Mesothelial cell of epicardium (in vitro differentiated cells): ENCODE measurements at regions not wholly inside any gene's neighbourhood (a gene's known extent, or its start where the extent isn't known, plus 50 kb on each side); places are given as distances from the start of the nearest gene placed in this dataset.

ENCODE experiments used
- DNase-seq, 2 experiments: peaks; one replicate each; pipeline ENCODE4 v3.0.0; 2021; ENCODE audit warnings: low spot score in 2 of 2; ENCODE audit not compliant: unreplicated experiment in 2 of 2
- H3K27ac Mint-ChIP-seq: 2 replicates; pipeline ENCODE4 v1.8.0; 2021; ENCODE audit warnings: mixed read lengths
- H3K27me3 Mint-ChIP-seq: 2 replicates; pipeline ENCODE4 v1.8.0; 2021; ENCODE audit warnings: low read depth, mixed read lengths
- H3K36me3 Mint-ChIP-seq: 2 replicates; pipeline ENCODE4 v1.8.0; 2021; ENCODE audit warnings: mixed read lengths
- H3K4me1 Mint-ChIP-seq: 2 replicates; pipeline ENCODE4 v1.8.0; 2021; ENCODE audit warnings: mixed read lengths
- H3K4me3 Mint-ChIP-seq: 2 replicates; pipeline ENCODE4 v1.8.0; 2021; ENCODE audit warnings: mild to moderate bottlenecking, moderate library complexity, mixed read lengths
- H3K9me3 Mint-ChIP-seq: 2 replicates; pipeline ENCODE4 v1.8.0; 2021; ENCODE audit warnings: mixed read lengths
- TF ChIP-seq, protein P1 (sequence below): fragments of 200-600 bp; sonication (generic); IDR thresholded peaks from one replicate; pipeline ENCODE4 v1.5.0; 2021; ENCODE audit warnings: antibody characterized with exemption; ENCODE audit not compliant: unreplicated experiment

DNA sequence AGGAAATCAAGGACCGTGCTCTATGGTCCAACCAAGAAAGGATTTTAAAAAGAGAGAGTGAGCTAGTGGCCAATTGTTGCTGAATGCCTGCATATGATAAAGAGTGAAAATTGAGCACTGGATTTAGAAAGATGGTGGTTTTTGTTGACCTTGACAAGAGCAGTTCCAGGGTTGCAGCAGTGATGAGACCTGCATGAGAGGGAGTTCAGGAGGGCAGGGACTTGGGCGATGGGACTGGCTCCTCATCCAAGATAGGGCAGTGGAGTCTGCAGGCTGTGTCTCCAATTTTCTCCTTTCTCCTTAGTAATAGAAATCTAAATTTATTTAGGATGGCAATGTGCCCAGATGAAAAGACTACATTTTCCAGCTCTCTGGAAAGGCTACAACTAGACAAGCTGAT lies 94.0 kb upstream of the B3GAT1 start:
- peaks cover 7% of the 10 kb centered on the region for H3K4me1 Mint-ChIP-seq
- TF ChIP-seq, protein P1, sequence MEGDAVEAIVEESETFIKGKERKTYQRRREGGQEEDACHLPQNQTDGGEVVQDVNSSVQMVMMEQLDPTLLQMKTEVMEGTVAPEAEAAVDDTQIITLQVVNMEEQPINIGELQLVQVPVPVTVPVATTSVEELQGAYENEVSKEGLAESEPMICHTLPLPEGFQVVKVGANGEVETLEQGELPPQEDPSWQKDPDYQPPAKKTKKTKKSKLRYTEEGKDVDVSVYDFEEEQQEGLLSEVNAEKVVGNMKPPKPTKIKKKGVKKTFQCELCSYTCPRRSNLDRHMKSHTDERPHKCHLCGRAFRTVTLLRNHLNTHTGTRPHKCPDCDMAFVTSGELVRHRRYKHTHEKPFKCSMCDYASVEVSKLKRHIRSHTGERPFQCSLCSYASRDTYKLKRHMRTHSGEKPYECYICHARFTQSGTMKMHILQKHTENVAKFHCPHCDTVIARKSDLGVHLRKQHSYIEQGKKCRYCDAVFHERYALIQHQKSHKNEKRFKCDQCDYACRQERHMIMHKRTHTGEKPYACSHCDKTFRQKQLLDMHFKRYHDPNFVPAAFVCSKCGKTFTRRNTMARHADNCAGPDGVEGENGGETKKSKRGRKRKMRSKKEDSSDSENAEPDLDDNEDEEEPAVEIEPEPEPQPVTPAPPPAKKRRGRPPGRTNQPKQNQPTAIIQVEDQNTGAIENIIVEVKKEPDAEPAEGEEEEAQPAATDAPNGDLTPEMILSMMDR = no peak
- no peak for DNase-seq
- no peaks in the 10 kb centered on the region for H3K9me3 Mint-ChIP-seq
- H3K36me3 Mint-ChIP-seq = no peaks in the 10 kb centered on the region
- H3K27me3 Mint-ChIP-seq = peaks cover 25% of the 10 kb centered on the region
- no peak overlapping the region for H3K27ac Mint-ChIP-seq
- H3K4me3 Mint-ChIP-seq = no peak overlapping the region

DNA sequence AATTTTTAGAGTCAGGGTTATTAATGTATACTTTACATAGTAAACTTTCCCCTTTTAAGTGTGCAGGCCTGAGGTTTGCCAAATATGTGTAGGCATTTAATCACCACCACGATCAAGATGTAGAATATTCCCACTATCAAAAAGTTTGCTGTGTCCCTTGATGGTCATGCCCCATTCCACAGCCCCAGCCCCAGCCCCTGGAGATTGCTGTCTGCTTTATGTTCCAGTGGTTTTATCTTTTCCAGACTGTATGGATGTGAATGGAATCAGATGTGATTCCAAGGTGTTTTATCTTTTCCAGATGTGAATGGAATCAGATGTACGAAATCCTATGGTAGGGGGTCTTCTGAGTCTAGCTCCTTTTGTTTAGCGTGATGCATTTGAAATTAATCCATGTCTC lies 93.1 kb upstream of the B3GAT1 start:
- Mint-ChIP-seq H3K4me1 (peaks cover 7% of the 10 kb centered on the region), H3K27me3 (peaks cover 24% of the 10 kb centered on the region), H3K9me3 (no peaks in the 10 kb centered on the region), H3K4me3 (no peak overlapping the region), H3K27ac (no peak overlapping the region), H3K36me3 (no peaks in the 10 kb centered on the region)
- TF ChIP-seq, protein P1 = no peak
- DNase-seq = no peak

GRCh38 chr11:134504146-134504905 lies 92.3 kb upstream of the B3GAT1 start:
- H3K4me1 Mint-ChIP-seq = peaks cover 7% of the 10 kb centered on the region
- no peaks in the 10 kb centered on the region for H3K9me3 Mint-ChIP-seq
- TF ChIP-seq, protein P1 = no peak
- no peak overlapping the region for H3K27ac Mint-ChIP-seq
- no peaks in the 10 kb centered on the region for H3K36me3 Mint-ChIP-seq
- H3K27me3 Mint-ChIP-seq = peaks cover 24% of the 10 kb centered on the region
- H3K4me3 Mint-ChIP-seq = no peak overlapping the region
- DNase-seq = no peak

GRCh38 chr11:134503596-134503995 lies 91.6 kb upstream of the B3GAT1 start:
- Mint-ChIP-seq H3K36me3 (no peaks in the 10 kb centered on the region), H3K4me3 (no peak overlapping the region), H3K9me3 (no peaks in the 10 kb centered on the region), H3K27ac (no peak overlapping the region), H3K27me3 (peaks cover 23% of the 10 kb centered on the region), H3K4me1 (peaks cover 7% of the 10 kb centered on the region)
- no peak for DNase-seq
- TF ChIP-seq, protein P1 = no peak

DNA sequence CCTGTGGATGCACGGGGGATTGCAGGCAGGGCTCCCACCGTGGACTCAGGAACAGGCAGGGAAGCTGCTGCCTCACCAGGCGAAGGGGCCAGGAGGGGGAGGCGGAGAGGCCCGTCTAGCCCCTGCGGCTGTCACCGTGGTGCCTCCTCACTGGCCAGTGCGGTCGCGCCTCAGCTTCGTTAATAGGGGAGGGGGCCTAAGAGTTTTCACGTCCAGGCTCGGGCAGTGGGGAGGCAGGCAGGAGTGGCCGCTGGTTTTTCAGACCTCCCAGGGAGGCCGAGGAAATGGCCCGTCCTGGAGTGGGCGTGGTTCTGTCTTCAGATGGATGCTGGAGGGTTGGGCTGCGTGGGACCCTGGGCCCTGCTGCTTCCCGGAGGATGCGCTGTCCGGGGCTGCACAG lies 91.1 kb upstream of the B3GAT1 start:
- DNase-seq = no peak
- H3K4me3 Mint-ChIP-seq = no peak overlapping the region
- no peaks in the 10 kb centered on the region for H3K36me3 Mint-ChIP-seq
- H3K27ac Mint-ChIP-seq = no peak overlapping the region
- TF ChIP-seq, protein P1 = no peak
- H3K27me3 Mint-ChIP-seq = peaks cover 20% of the 10 kb centered on the region
- peaks cover 7% of the 10 kb centered on the region for H3K4me1 Mint-ChIP-seq
- no peaks in the 10 kb centered on the region for H3K9me3 Mint-ChIP-seq
